Neural progenitor cell (in vitro differentiated cells): ENCODE measurements at regions not wholly inside any gene's neighbourhood (a gene's known extent, or its start where the extent isn't known, plus 50 kb on each side); places are given as distances from the start of the nearest gene placed in this dataset.

Source experiments
- EZH2 ChIP-seq: fragments of 200-600 bp; sonication (generic); IDR thresholded peaks from 2 replicates; pipeline ENCODE4 v1.6.1; 2017; ENCODE audit warnings: antibody characterized with exemption, mild to moderate bottlenecking, moderate library complexity
- TF ChIP-seq, protein P1 (sequence below): fragments of 200-600 bp; sonication (generic); IDR thresholded peaks from 2 replicates; pipeline ENCODE4 v1.5.1; 2017; ENCODE audit warnings: antibody characterized with exemption, mild to moderate bottlenecking

DNA sequence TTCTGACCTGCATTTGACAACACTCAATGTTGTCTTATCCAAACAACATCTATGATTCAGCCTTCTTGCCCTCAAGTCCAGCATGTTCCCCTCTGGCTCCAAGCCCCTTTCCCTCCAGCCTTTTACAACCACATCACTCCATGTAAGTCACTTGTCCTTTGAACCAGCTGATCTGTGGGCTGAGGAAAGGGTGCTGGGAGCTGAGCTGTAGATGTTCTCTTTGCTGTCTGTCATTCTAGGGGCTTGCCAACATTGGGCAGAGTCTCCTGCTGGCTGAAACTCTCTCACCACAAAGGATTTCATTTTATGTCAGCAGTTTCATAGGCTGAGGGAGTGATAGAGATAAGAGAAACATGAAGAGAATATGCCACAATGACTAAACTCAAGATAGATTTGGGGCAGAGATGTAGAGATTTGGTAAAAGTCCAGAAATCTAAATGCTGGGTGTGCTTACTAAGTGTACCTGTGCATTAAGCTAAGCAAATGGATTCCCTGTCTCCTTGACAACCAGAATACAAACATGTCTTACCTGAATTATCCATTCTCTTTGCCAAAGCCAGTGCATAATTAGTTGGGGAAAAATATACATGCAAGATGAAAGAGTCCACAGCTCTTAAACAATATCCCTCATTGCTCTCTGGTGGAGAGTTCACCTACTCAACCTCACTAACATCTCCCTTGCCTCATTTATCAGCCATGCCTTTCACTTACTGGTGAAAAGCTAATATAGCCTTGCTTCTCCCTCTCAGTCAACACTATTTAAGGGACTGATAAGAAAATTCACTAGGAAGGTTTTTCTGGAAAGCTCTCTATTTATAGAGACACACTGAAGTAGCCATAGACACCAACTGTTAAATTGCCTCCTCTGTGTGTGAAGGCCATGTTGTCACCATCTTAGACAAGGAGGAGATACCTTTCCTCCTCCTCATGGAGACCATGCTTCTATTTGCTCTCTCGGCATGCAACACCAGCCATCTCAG is 175.5 kb upstream of the SERP2 start:
- TF ChIP-seq, protein P1, sequence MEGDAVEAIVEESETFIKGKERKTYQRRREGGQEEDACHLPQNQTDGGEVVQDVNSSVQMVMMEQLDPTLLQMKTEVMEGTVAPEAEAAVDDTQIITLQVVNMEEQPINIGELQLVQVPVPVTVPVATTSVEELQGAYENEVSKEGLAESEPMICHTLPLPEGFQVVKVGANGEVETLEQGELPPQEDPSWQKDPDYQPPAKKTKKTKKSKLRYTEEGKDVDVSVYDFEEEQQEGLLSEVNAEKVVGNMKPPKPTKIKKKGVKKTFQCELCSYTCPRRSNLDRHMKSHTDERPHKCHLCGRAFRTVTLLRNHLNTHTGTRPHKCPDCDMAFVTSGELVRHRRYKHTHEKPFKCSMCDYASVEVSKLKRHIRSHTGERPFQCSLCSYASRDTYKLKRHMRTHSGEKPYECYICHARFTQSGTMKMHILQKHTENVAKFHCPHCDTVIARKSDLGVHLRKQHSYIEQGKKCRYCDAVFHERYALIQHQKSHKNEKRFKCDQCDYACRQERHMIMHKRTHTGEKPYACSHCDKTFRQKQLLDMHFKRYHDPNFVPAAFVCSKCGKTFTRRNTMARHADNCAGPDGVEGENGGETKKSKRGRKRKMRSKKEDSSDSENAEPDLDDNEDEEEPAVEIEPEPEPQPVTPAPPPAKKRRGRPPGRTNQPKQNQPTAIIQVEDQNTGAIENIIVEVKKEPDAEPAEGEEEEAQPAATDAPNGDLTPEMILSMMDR: no peak
- no peak for TF ChIP-seq EZH2
